8988T (cell line): ENCODE measurements at regions not wholly inside any gene's neighbourhood (a gene's known extent, or its start where the extent isn't known, plus 50 kb on each side); places are given as distances from the start of the nearest gene placed in this dataset.

Experiments used
- DNase-seq: peaks from one replicate; pipeline ENCODE4 v3.0.0; 2011

- no peak for DNase-seq
Observed at GRCh38 chr4:182174979-182175378, 68.2 kb upstream of the TENM3 start.

GRCh38 chr4:182175788-182176519 is 67.2 kb upstream of the TENM3 start:
- DNase-seq = no peak

GRCh38 chr4:182177166-182177565 is 66.0 kb upstream of the TENM3 start:
- DNase-seq = no peak

GRCh38 chr4:182179105-182179504 is 64.1 kb upstream of the TENM3 start:
- no peak for DNase-seq

GRCh38 chr4:182179751-182180150 is 63.5 kb upstream of the TENM3 start:
- no peak for DNase-seq

GRCh38 chr4:182185491-182185890 is 57.7 kb upstream of the TENM3 start:
- DNase-seq = no peak

GRCh38 chr4:182187674-182188073 is 55.5 kb upstream of the TENM3 start:
- no peak for DNase-seq

- no peak for DNase-seq
Observed at GRCh38 chr4:182188622-182189021, 54.6 kb upstream of the TENM3 start.

GRCh38 chr4:182189103-182189878 is 53.9 kb upstream of the TENM3 start:
- no peak for DNase-seq

- DNase-seq = no peak
Observed at GRCh38 chr4:182190306-182190705, 52.9 kb upstream of the TENM3 start.

- DNase-seq = no peak
Observed at GRCh38 chr4:182192511-182193181, 50.6 kb upstream of the TENM3 start.

- no peak for DNase-seq
Observed at GRCh38 chr4:182193311-182193710, 49.9 kb upstream of the TENM3 start.
